HCT116 (cell line): ENCODE measurements at regions not wholly inside any gene's neighbourhood (a gene's known extent, or its start where the extent isn't known, plus 50 kb on each side); places are given as distances from the start of the nearest gene placed in this dataset.

Source experiments
- ATAC-seq: fragments of 200-7000 bp; cut with Tn5 transposase; 2 replicates; pipeline ENCODE4 v1.9.1; 2020; ENCODE audit warnings: mild to moderate bottlenecking, moderate library complexity
- BruUV-seq: library from RNA; stranded (reverse); fragments of 400-500 nt; replicated peaks from 2 replicates; lab custom pipeline; 2021; lab: Mats Ljungman, UMichigan
- CTCF ChIA-PET: fragments of 300-600 bp; sonication (Branson Sonifier 250); formaldehyde crosslinking; loops from one replicate; lab custom pipeline; 2021; ENCODE audit warnings: antibody characterized with exemption; lab: Charles Lee
- POLR2A ChIA-PET: fragments of 300-600, 350-600 bp; sonication (Branson Sonifier 250); formaldehyde crosslinking; loops from one replicate; lab custom pipeline; 2021; ENCODE audit warnings: antibody characterized with exemption; lab: Charles Lee
- RAD21 ChIA-PET, 2 experiments: fragments of 300-600 bp; sonication (Branson Sonifier 250); formaldehyde crosslinking; loops; one replicate each; lab custom pipeline; 2023; ENCODE audit warnings: low total read pairs in 2 of 2; ENCODE audit not compliant: uncharacterized antibody in 2 of 2, unreplicated experiment in 2 of 2, low non-redundant PET in 1 of 2; lab: Charles Lee
- DNase-seq: peaks from one replicate; pipeline ENCODE4 v3.0.0-alpha.2; 2010; ENCODE audit warnings: low read depth, low spot score
- H2AFZ ChIP-seq: fragments of 200-600 bp; shearing (Covaris generic), sonication (generic); 2 replicates; pipeline ENCODE4 v1.6.1; 2017; ENCODE audit warnings: low read depth, mixed run types, mixed read lengths, antibody characterized with exemption, low read length; ENCODE audit not compliant: poor library complexity, severe bottlenecking
- H3K27ac ChIP-seq: 2 replicates; pipeline ENCODE4 v1.5.1; 2012; ENCODE audit warnings: low read depth, low read length
- H3K27me3 ChIP-seq: fragments of 200-600 bp; sonication (generic); 2 replicates; pipeline ENCODE4 v1.6.1; 2016; ENCODE audit warnings: mixed run types, low read length, mixed read lengths; ENCODE audit not compliant: insufficient read depth
- H3K36me3 ChIP-seq, 2 experiments: fragments of 200-500 bp in 1 of 2; fragments of 200-600 bp in 1 of 2; sonication (Bioruptor generic) in 1 of 2; sonication (generic) in 1 of 2; 2 replicates each; pipeline versions ENCODE4 v1.5.1 to v1.6.1; 2014 to 2016; ENCODE audit warnings: low read length in 2 of 2, inconsistent platforms in 1 of 2, mixed read lengths in 1 of 2, mixed run types in 1 of 2; ENCODE audit not compliant: insufficient read depth in 2 of 2, control insufficient read depth in 1 of 2
- H3K4me1 ChIP-seq, 2 experiments: fragments of 200-600 bp in 1 of 2; sonication (generic) in 1 of 2; 2 replicates each; pipeline versions ENCODE4 v1.5.1 to v1.6.1; 2012 to 2017; ENCODE audit warnings: low read length in 2 of 2, inconsistent platforms in 1 of 2, mild to moderate bottlenecking in 1 of 2, mixed read lengths in 1 of 2, mixed run types in 1 of 2, moderate library complexity in 1 of 2; ENCODE audit not compliant: insufficient read depth in 2 of 2, control insufficient read depth in 1 of 2
- H3K4me2 ChIP-seq: fragments of 200-600 bp; sonication (generic); 2 replicates; pipeline ENCODE4 v1.6.1; 2017; ENCODE audit warnings: mixed run types, low read length, mixed read lengths
- H3K4me3 ChIP-seq, 2 experiments: fragments of 200-600 bp in 1 of 2; sonication (generic) in 1 of 2; replicated peaks in 1 of 2; 2 replicates each; pipeline ENCODE4 v1.5.1; 2011 to 2016; ENCODE audit warnings: low read length in 2 of 2, control low read depth in 1 of 2, low read depth in 1 of 2, mild to moderate bottlenecking in 1 of 2, mixed read lengths in 1 of 2, mixed run types in 1 of 2
- H3K79me2 ChIP-seq: fragments of 200-600 bp; sonication (generic); 2 replicates; pipeline ENCODE4 v1.6.1; 2017; ENCODE audit warnings: mild to moderate bottlenecking, mixed run types, low read length, moderate library complexity, mixed read lengths; ENCODE audit not compliant: insufficient read depth
- H3K9ac ChIP-seq: fragments of 200-600 bp; sonication (generic); 2 replicates; pipeline ENCODE4 v1.6.1; 2016; ENCODE audit warnings: low read length, mixed read lengths
- H3K9me2 ChIP-seq: fragments of 200-600 bp; sonication (generic), shearing (Covaris generic); 2 replicates; pipeline ENCODE4 v1.6.1; 2017; ENCODE audit warnings: mixed run types, mild to moderate bottlenecking, moderate library complexity; ENCODE audit not compliant: insufficient read depth
- H3K9me3 ChIP-seq, 2 experiments: fragments of 200-500 bp in 1 of 2; fragments of 200-600 bp in 1 of 2; sonication (Bioruptor generic) in 1 of 2; sonication (generic) in 1 of 2; 2 replicates each; pipeline ENCODE4 v1.6.1; 2014 to 2017; ENCODE audit warnings: low read length in 2 of 2, mixed read lengths in 2 of 2, inconsistent platforms in 1 of 2, low read depth in 1 of 2, mild to moderate bottlenecking in 1 of 2, mixed run types in 1 of 2, moderate library complexity in 1 of 2; ENCODE audit not compliant: control insufficient read depth in 1 of 2, insufficient read depth in 1 of 2
- H4K20me1 ChIP-seq: fragments of 200-600 bp; sonication (generic), shearing (Covaris generic); 2 replicates; pipeline ENCODE4 v1.6.1; 2017; ENCODE audit warnings: mixed run types, mild to moderate bottlenecking, moderate library complexity; ENCODE audit not compliant: insufficient read depth
- CBX3 ChIP-seq: IDR thresholded peaks from 2 replicates; pipeline ENCODE4 v1.6.1; 2012; ENCODE audit warnings: low read depth
- CEBPB ChIP-seq: IDR thresholded peaks from 2 replicates; pipeline ENCODE4 v1.6.1; 2012; ENCODE audit warnings: low read depth
- EGR1 ChIP-seq: IDR thresholded peaks from 2 replicates; pipeline ENCODE4 v1.6.1; 2012; ENCODE audit warnings: low read depth
- ELF1 ChIP-seq: IDR thresholded peaks from 2 replicates; pipeline ENCODE4 v1.6.1; 2012; ENCODE audit warnings: low read depth, borderline replicate concordance
- EZH2 ChIP-seq: fragments of 200-600 bp; sonication (generic); IDR thresholded peaks from 2 replicates; pipeline ENCODE4 v1.6.1; 2017; ENCODE audit warnings: antibody characterized with exemption, mixed run types
- FOSL1 ChIP-seq: IDR thresholded peaks from 2 replicates; pipeline ENCODE4 v1.6.1; 2012; ENCODE audit warnings: low read depth
- JUND ChIP-seq: IDR thresholded peaks from 2 replicates; pipeline ENCODE4 v1.6.1; 2012
- POLR2A ChIP-seq: IDR thresholded peaks from 2 replicates; pipeline ENCODE4 v1.7.0; 2011; ENCODE audit warnings: borderline replicate concordance; ENCODE audit not compliant: insufficient read depth, insufficient read length; ENCODE audit errors: extremely low read depth
- POLR2AphosphoS5 ChIP-seq: IDR thresholded peaks from 2 replicates; pipeline ENCODE4 v1.6.1; 2011; ENCODE audit warnings: mild to moderate bottlenecking, low read depth, low read length, moderate library complexity
- RAD21 ChIP-seq: IDR thresholded peaks from 2 replicates; pipeline ENCODE4 v1.6.1; 2012; ENCODE audit warnings: low read depth, mild to moderate bottlenecking
- TCF7L2 ChIP-seq: IDR thresholded peaks from 2 replicates; pipeline ENCODE4 v1.7.0; 2011; ENCODE audit warnings: borderline replicate concordance, inconsistent platforms; ENCODE audit not compliant: insufficient read depth, insufficient read length; ENCODE audit errors: extremely low read depth
- ZFX ChIP-seq: fragments of 450-650 bp; IDR thresholded peaks from 2 replicates; pipeline ENCODE4 v1.6.1; 2017
- intact Hi-C: fragments of 100-400 bp; cut with micrococcal nuclease; formaldehyde crosslinking; loops from 2 replicates; pipeline ENCODE4 v1.10.0; 2022
- TF ChIP-seq, protein P1 (sequence below): IDR thresholded peaks from 2 replicates; pipeline ENCODE4 v1.6.1; 2012
- TF ChIP-seq, protein P2 (sequence below): IDR thresholded peaks from 2 replicates; pipeline ENCODE4 v1.6.1; 2011; ENCODE audit warnings: mild to moderate bottlenecking, low read length, moderate library complexity; ENCODE audit not compliant: insufficient replicate concordance; ENCODE audit errors: extremely low read depth
- TF ChIP-seq, protein P3 (sequence below): IDR thresholded peaks from 2 replicates; pipeline ENCODE4 v1.6.1; 2012
- TF ChIP-seq, protein P4 (sequence below), 3 experiments: fragments of 200-600 bp in 1 of 3; sonication (generic) in 1 of 3; IDR thresholded peaks in 2 of 3; conservative IDR thresholded peaks in 1 of 3; 2 replicates each; pipeline ENCODE4 v1.5.1; 2012 to 2017; ENCODE audit warnings: low read depth in 2 of 3, low read length in 2 of 3, antibody characterized with exemption in 1 of 3, borderline replicate concordance in 1 of 3, control low read depth in 1 of 3, mild to moderate bottlenecking in 1 of 3, mixed read lengths in 1 of 3, mixed run types in 1 of 3, moderate library complexity in 1 of 3; ENCODE audit not compliant: insufficient read depth in 1 of 3

DNA sequence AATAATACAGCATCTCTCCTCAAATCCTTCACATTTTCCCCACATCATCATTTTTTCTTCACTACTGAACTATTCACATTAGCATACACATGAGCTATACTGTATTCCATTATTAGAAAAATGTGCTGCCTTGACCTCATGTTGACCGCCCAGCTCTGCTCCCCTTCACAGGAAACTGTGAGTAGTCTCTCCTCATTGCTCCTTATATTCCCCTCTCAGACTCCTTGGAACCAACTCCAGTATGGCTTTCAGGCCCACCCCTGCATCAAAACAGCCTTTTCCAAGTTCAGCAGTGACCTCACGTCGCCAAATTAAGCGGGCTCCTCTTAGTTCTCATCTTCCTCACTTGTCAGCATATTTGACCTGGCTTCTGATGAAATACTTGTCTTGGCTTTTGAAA is 59.2 kb upstream of the SPAG17 start:
- RAD21 ChIA-PET, result no interaction called here
- Histone ChIP-seq H3K9me3 (no peaks in the 10 kb centered on the region), H2AFZ (no peak overlapping the region), H3K36me3 (no peaks in the 10 kb centered on the region), H3K9me2 (no peaks in the 10 kb centered on the region), H4K20me1 (no peaks in the 10 kb centered on the region), H3K4me2 (no peak overlapping the region), H3K4me1 (no peaks in the 10 kb centered on the region), H3K9ac (no peak overlapping the region), H3K27me3 (no peaks in the 10 kb centered on the region), H3K79me2 (no peaks in the 10 kb centered on the region), H3K27ac (no peak overlapping the region), H3K4me3 (no peak overlapping the region)
- POLR2A ChIA-PET, result no interaction called here
- CTCF ChIA-PET, result no interaction called here
- BruUV-seq, result no TSS peak
- no peak for ATAC-seq
- TF ChIP-seq ZFX (no peak), EGR1 (no peak), CBX3 (no peak), POLR2A (no peak), RAD21 (no peak)
- TF ChIP-seq, protein P1, sequence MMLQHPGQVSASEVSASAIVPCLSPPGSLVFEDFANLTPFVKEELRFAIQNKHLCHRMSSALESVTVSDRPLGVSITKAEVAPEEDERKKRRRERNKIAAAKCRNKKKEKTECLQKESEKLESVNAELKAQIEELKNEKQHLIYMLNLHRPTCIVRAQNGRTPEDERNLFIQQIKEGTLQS, result no peak
- intact Hi-C loops, result no loop called here
- DNase-seq, result no peak

DNA sequence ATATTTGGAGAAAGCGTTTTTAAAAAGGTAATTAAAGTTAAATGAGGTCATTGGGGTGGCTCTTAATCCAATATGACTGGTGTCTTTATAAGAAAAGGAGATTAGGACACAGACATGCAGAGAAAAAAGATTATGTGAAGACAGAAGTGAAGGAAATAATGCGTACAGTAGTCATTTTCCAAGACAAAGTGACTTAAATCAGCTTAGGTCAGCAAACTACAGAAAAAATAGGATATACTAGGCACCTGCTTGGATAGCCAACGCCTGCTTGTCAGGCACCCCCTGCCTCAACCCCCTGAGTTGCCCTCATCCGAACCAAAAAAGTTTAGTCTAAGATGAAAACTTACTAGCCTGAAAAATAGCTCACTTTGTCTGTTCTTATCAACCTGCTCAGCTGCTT is 58.2 kb upstream of the SPAG17 start:
- ChIA-PET CTCF (no interaction called here), POLR2A (no interaction called here), RAD21 (no interaction called here)
- BruUV-seq, result no TSS peak
- Histone ChIP-seq H3K79me2 (no peaks in the 10 kb centered on the region), H4K20me1 (no peaks in the 10 kb centered on the region), H3K36me3 (no peaks in the 10 kb centered on the region), H3K27me3 (no peaks in the 10 kb centered on the region), H2AFZ (no peak overlapping the region), H3K9me3 (no peaks in the 10 kb centered on the region), H3K4me3 (no peak overlapping the region), H3K27ac (no peak overlapping the region), H3K4me1 (no peaks in the 10 kb centered on the region), H3K9ac (no peak overlapping the region), H3K4me2 (no peak overlapping the region), H3K9me2 (no peaks in the 10 kb centered on the region)
- DNase-seq (no peak), ATAC-seq (no peak)
- intact Hi-C loops, result no loop called here
- no peak for TF ChIP-seq POLR2AphosphoS5
- TF ChIP-seq, protein P2, sequence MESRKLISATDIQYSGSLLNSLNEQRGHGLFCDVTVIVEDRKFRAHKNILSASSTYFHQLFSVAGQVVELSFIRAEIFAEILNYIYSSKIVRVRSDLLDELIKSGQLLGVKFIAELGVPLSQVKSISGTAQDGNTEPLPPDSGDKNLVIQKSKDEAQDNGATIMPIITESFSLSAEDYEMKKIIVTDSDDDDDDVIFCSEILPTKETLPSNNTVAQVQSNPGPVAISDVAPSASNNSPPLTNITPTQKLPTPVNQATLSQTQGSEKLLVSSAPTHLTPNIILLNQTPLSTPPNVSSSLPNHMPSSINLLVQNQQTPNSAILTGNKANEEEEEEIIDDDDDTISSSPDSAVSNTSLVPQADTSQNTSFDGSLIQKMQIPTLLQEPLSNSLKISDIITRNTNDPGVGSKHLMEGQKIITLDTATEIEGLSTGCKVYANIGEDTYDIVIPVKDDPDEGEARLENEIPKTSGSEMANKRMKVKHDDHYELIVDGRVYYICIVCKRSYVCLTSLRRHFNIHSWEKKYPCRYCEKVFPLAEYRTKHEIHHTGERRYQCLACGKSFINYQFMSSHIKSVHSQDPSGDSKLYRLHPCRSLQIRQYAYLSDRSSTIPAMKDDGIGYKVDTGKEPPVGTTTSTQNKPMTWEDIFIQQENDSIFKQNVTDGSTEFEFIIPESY, result no peak
- no peak for TF ChIP-seq ZFX
- TF ChIP-seq ELF1, result no peak
- TF ChIP-seq, protein P3, sequence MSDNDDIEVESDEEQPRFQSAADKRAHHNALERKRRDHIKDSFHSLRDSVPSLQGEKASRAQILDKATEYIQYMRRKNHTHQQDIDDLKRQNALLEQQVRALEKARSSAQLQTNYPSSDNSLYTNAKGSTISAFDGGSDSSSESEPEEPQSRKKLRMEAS, result no peak
- TF ChIP-seq EZH2, result no peak
- TF ChIP-seq, protein P1, result no peak
- no peak for TF ChIP-seq CEBPB
- no peak for TF ChIP-seq JUND
- TF ChIP-seq TCF7L2, result no peak
- TF ChIP-seq, protein P4, sequence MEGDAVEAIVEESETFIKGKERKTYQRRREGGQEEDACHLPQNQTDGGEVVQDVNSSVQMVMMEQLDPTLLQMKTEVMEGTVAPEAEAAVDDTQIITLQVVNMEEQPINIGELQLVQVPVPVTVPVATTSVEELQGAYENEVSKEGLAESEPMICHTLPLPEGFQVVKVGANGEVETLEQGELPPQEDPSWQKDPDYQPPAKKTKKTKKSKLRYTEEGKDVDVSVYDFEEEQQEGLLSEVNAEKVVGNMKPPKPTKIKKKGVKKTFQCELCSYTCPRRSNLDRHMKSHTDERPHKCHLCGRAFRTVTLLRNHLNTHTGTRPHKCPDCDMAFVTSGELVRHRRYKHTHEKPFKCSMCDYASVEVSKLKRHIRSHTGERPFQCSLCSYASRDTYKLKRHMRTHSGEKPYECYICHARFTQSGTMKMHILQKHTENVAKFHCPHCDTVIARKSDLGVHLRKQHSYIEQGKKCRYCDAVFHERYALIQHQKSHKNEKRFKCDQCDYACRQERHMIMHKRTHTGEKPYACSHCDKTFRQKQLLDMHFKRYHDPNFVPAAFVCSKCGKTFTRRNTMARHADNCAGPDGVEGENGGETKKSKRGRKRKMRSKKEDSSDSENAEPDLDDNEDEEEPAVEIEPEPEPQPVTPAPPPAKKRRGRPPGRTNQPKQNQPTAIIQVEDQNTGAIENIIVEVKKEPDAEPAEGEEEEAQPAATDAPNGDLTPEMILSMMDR (IDR thresholded peaks at IDR 0.05 in 2 of 3, conservative IDR thresholded peaks at IDR 0.05 in 1 of 3; ENCODE audit: borderline replicate concordance in 1 of 3, insufficient read depth in 1 of 3, low read depth in 2 of 3, low read length in 2 of 3), result no peak
- no peak for TF ChIP-seq FOSL1
